ENCODE measurements at regions not wholly inside any gene's neighbourhood (a gene's known extent, or its start where the extent isn't known, plus 50 kb on each side); places are given as distances from the start of the nearest gene placed in this dataset.
A peak's percentile ranks its signal among the peaks of the same experiment; 100 is the strongest.

- Mint-ChIP-seq H3K4me3 (no peak overlapping the region), H3K36me3 (ENCODE audit: low read depth) (no peaks in the 10 kb centered on the region), H3K9me3 (no peaks in the 10 kb centered on the region), H3K27me3 (ENCODE audit: insufficient read depth, low read depth, poor library complexity) (peaks cover 12% of the 10 kb centered on the region), H3K4me1 (peaks cover 52% of the 10 kb centered on the region), H3K27ac (peak overlapping the region; percentile 13)
- no peaks in the 10 kb centered on the region for H3K9me2 ChIP-seq (ENCODE audit: insufficient read depth)
- H3K27me3 ChIP-seq (ENCODE audit: insufficient read depth): no peaks in the 10 kb centered on the region
- DNase-seq (ENCODE audit: low spot score) (no peak), ATAC-seq (no peak)
- H3K79me2 ChIP-seq (replicated peaks; ENCODE audit: insufficient read depth): no peaks in the 10 kb centered on the region
- peaks cover 34% of the 10 kb centered on the region for H3K4me1 ChIP-seq (ENCODE audit: insufficient read depth)
- H3K36me3 ChIP-seq (ENCODE audit: insufficient read depth): no peaks in the 10 kb centered on the region
- no peaks in the 10 kb centered on the region for H4K20me1 ChIP-seq (replicated peaks; ENCODE audit: insufficient read depth)
- TF ChIP-seq CREB1 (CRISPR knock-in tag; IDR thresholded peaks at IDR 0.05; ENCODE audit: low read depth) (no peak), REST (IDR thresholded peaks at IDR 0.05; ENCODE audit: unreplicated experiment) (no peak), ETS1 (IDR thresholded peaks at IDR 0.05) (no peak), POLR2AphosphoS5 (IDR thresholded peaks at IDR 0.05; ENCODE audit: low read depth) (no peak), ZNF462 (CRISPR knock-in tag; IDR thresholded peaks at IDR 0.05) (no peak), JUNB (IDR thresholded peaks at IDR 0.05; ENCODE audit: unreplicated experiment) (no peak), STAT1 (IDR thresholded peaks at IDR 0.05; ENCODE audit: unreplicated experiment) (no peak), EZH2 (IDR thresholded peaks at IDR 0.05; ENCODE audit: low read depth, unreplicated experiment) (no peak), ZNF331 (CRISPR knock-in tag; IDR thresholded peaks at IDR 0.05; ENCODE audit: low read depth) (no peak), ZNF114 (CRISPR knock-in tag; IDR thresholded peaks at IDR 0.05) (no peak), CTCF (conservative IDR thresholded peaks at IDR 0.05; ENCODE audit: low read depth in 2 of 2) (no peak), EZH2phosphoT487 (IDR thresholded peaks at IDR 0.05; ENCODE audit: unreplicated experiment) (no peak), NANOG (IDR thresholded peaks at IDR 0.05; ENCODE audit: borderline replicate concordance) (no peak)
- peak overlapping the region; percentile 13; the same call in 1 of the 2 replicates for H3K4me2 ChIP-seq
- peak overlapping the region; percentile 77 for H2AFZ ChIP-seq
- no peak overlapping the region for H3K4me3 ChIP-seq
- no peak overlapping the region for H3K27ac ChIP-seq (ENCODE audit: low read depth)
- no peaks in the 10 kb centered on the region for H3F3A ChIP-seq (replicated peaks; ENCODE audit: low read depth)
These were observed 162.4 kb downstream of the ZDHHC21 start for GRCh38 chr9:14530841-14531240.
